Osteocyte (in vitro differentiated cells): ENCODE measurements at regions not wholly inside any gene's neighbourhood (a gene's known extent, or its start where the extent isn't known, plus 50 kb on each side); places are given as distances from the start of the nearest gene placed in this dataset.

ENCODE experiments used
- DNase-seq: peaks from one replicate; pipeline ENCODE4 v3.0.0; 2021; ENCODE audit warnings: mixed read lengths; ENCODE audit not compliant: unreplicated experiment; ENCODE audit errors: extremely low spot score
- H3K27ac Mint-ChIP-seq: one replicate; pipeline ENCODE4 v1.8.0; 2021; ENCODE audit warnings: mild to moderate bottlenecking, mixed read lengths; ENCODE audit not compliant: unreplicated experiment
- H3K27me3 Mint-ChIP-seq: one replicate; pipeline ENCODE4 v1.8.0; 2021; ENCODE audit warnings: mixed read lengths; ENCODE audit not compliant: unreplicated experiment
- H3K36me3 Mint-ChIP-seq: one replicate; pipeline ENCODE4 v1.8.0; 2021; ENCODE audit warnings: mixed read lengths; ENCODE audit not compliant: unreplicated experiment
- H3K4me1 Mint-ChIP-seq: one replicate; pipeline ENCODE4 v1.8.0; 2021; ENCODE audit warnings: mixed read lengths; ENCODE audit not compliant: unreplicated experiment
- H3K4me3 Mint-ChIP-seq: one replicate; pipeline ENCODE4 v1.8.0; 2021; ENCODE audit warnings: mild to moderate bottlenecking, moderate library complexity, mixed read lengths; ENCODE audit not compliant: unreplicated experiment
- H3K9me3 Mint-ChIP-seq: one replicate; pipeline ENCODE4 v1.8.0; 2021; ENCODE audit warnings: mixed read lengths; ENCODE audit not compliant: unreplicated experiment
- TF ChIP-seq, protein P1 (sequence below): fragments of 200-600 bp; sonication (generic); IDR thresholded peaks from 2 replicates; pipeline ENCODE4 v1.5.0; 2021; ENCODE audit warnings: antibody characterized with exemption, mild to moderate bottlenecking, moderate library complexity

DNA sequence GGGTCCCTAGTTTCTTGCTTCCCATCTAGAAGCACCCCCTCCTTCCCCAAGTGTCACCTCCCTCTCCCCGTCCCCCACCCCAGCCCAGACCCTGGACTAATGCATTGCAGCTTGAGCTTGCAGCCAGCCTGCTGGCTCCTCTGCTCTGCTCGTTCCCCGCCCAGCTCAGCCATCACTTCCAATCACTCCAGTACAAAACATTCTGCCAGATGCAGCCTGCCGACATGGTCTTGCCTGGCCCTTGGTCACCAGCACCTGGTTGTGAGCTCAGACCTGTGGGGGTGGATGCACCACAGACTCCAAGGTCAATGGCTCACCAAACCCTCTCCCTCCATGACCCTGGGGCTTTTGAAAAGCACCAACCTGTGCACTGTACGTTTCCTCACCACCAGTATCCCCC lies 172.9 kb upstream of the SMIM23 start:
- no peak for DNase-seq
- TF ChIP-seq, protein P1, sequence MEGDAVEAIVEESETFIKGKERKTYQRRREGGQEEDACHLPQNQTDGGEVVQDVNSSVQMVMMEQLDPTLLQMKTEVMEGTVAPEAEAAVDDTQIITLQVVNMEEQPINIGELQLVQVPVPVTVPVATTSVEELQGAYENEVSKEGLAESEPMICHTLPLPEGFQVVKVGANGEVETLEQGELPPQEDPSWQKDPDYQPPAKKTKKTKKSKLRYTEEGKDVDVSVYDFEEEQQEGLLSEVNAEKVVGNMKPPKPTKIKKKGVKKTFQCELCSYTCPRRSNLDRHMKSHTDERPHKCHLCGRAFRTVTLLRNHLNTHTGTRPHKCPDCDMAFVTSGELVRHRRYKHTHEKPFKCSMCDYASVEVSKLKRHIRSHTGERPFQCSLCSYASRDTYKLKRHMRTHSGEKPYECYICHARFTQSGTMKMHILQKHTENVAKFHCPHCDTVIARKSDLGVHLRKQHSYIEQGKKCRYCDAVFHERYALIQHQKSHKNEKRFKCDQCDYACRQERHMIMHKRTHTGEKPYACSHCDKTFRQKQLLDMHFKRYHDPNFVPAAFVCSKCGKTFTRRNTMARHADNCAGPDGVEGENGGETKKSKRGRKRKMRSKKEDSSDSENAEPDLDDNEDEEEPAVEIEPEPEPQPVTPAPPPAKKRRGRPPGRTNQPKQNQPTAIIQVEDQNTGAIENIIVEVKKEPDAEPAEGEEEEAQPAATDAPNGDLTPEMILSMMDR: no peak
- no peak overlapping the region for H3K4me3 Mint-ChIP-seq
- H3K27me3 Mint-ChIP-seq: peaks cover 54% of the 10 kb centered on the region
- H3K9me3 Mint-ChIP-seq: peaks cover 4% of the 10 kb centered on the region
- no peak overlapping the region for H3K27ac Mint-ChIP-seq
- peaks cover 2% of the 10 kb centered on the region for H3K36me3 Mint-ChIP-seq
- peaks cover 6% of the 10 kb centered on the region for H3K4me1 Mint-ChIP-seq

DNA sequence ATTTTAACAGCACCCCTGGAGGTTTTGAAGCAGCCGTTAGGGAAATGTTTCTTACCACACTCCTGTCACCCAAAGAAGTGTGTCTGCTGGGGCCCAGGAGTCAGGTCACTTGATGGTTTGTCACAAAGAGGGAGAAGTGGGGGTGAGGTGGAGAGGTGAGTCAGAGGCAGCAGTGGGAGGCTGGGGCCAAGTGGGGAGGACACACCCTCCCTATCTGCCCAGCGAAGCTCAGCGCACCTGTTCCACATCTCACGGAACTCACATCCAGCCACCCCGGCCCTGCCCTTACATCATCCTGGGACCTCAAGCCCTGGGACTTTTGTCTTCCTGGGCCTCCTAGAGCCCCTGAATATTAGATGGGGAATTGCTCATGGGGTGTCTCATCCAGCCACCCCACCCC lies 171.1 kb upstream of the SMIM23 start:
- no peak overlapping the region for H3K27ac Mint-ChIP-seq

DNA sequence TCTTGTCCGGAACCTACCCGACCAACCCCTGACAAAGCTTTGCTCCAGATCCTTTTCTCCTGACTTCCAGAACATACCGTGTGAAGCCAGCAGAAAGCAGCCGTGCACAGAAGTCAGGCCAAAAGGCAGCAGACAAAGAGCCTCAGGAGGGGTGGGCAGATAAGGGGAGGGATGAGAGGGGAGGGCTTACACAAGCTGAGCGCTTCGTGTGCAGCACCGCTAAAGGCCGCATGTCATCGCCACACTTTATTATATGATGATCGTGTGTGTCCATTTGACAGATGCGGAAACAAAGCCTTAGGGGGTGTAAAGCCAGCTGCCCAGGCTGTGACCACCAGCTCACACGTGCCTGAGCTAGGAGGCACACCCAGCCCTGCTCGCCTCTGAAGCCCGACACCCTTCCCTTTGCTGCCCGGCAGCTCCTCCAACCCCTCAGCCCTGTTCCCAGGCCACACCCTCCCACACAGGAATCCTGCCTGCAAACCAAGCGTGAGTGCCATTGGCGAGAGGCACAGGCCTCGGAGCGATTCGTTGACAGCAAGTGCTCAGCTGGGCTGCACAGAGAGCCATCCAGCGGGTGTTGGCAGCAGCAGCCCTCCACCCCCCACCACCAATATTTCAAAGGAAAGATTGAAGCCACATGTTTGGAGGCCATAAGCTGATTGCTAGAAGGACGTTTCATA lies 170.5 kb upstream of the SMIM23 start:
- H3K4me1 Mint-ChIP-seq: peaks cover 6% of the 10 kb centered on the region
- H3K27me3 Mint-ChIP-seq: peaks cover 41% of the 10 kb centered on the region
- TF ChIP-seq, protein P1: no peak
- no peaks in the 10 kb centered on the region for H3K36me3 Mint-ChIP-seq
- DNase-seq: no peak
- H3K27ac Mint-ChIP-seq: no peak overlapping the region
- no peaks in the 10 kb centered on the region for H3K9me3 Mint-ChIP-seq
- no peak overlapping the region for H3K4me3 Mint-ChIP-seq

More for the DNA sequence above, 171.1 kb upstream of the SMIM23 start:
- TF ChIP-seq, protein P1: no peak
- H3K4me3 Mint-ChIP-seq: no peak overlapping the region
- no peaks in the 10 kb centered on the region for H3K9me3 Mint-ChIP-seq
- H3K36me3 Mint-ChIP-seq: no peaks in the 10 kb centered on the region
- no peak for DNase-seq
- peaks cover 41% of the 10 kb centered on the region for H3K27me3 Mint-ChIP-seq
- H3K4me1 Mint-ChIP-seq: peaks cover 6% of the 10 kb centered on the region

DNA sequence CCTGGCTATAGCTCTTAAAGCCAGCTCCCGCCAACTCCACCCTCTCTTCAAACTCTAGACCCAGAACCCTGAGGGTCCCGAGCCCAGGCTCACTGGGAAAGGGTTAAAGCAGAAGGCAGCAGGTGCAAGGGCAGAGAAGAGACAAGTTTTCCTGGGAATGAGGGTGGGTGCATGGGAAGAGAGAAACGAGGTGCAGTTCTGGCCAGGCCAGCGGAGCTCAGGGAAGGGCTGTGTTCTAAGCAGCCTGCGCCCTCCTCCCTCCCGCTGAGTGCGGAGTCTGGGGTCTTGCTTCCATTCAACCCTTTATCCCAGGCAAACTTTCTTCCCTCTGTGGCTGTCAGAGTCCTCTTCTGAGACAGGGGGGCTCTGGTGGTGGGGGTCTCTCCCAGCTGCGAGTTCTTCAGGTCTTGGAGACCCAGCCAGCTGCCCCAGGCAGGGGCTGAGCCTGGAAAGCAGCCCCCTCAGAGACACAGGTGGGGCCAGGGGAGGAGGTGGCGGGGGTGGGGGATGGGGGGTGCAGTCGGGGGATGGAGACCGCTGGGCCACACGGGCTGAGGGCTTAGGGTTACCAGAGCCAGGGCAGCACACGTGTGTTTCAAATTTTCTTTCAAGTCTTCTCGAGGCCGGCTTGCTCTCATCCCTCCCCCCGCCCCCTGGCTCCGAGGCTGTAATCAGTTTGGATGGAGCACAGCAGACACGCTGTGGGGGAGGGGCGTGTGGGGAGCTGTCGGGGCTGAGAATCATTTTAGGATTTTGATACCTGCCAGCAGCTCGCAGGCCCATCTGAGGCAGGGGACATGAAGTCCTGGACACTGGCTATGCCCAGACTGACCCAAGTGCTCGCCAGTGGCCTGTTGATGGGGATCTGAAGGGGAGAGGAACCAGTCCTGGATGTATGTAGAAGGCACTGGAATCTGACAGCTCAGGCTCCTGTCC lies 169.6 kb upstream of the SMIM23 start:
- no peak overlapping the region for H3K4me3 Mint-ChIP-seq
- no peak for DNase-seq
- no peaks in the 10 kb centered on the region for H3K36me3 Mint-ChIP-seq
- H3K4me1 Mint-ChIP-seq: peaks cover 6% of the 10 kb centered on the region
- TF ChIP-seq, protein P1: no peak
- H3K27ac Mint-ChIP-seq: no peak overlapping the region
- H3K27me3 Mint-ChIP-seq: peaks cover 38% of the 10 kb centered on the region
- H3K9me3 Mint-ChIP-seq: no peaks in the 10 kb centered on the region

DNA sequence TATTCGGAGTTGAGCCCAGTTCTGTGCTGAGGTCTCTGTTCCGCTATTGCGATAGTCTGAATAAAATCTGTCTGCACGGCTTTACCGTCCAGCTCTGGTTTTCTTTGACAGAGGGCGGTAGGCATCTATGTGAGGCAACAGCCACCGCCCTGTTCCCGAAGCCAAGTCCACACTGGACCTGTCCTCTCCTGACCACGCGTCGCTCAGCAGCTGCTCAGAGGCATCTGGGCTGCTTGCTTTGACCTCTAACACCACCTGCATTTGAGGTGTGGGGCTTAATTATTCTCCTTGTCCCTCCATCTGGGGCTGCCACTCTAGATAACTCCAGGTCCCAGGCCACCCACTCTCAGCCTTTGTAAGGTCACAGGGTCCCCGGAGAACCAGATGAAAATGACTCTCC lies 168.4 kb upstream of the SMIM23 start:
- peaks cover 6% of the 10 kb centered on the region for H3K4me1 Mint-ChIP-seq
- H3K27ac Mint-ChIP-seq: no peak overlapping the region
- DNase-seq: no peak
- H3K9me3 Mint-ChIP-seq: no peaks in the 10 kb centered on the region
- H3K36me3 Mint-ChIP-seq: no peaks in the 10 kb centered on the region
- H3K27me3 Mint-ChIP-seq: peaks cover 25% of the 10 kb centered on the region
- TF ChIP-seq, protein P1: no peak
- H3K4me3 Mint-ChIP-seq: no peak overlapping the region
